HG03442 (cell line): ENCODE measurements at regions not wholly inside any gene's neighbourhood (a gene's known extent, or its start where the extent isn't known, plus 50 kb on each side); places are given as distances from the start of the nearest gene placed in this dataset.
"Not testable (repeated sequence)": the region's sequence is repeated elsewhere in the genome, so short reads cannot be mapped to it uniquely, and the experiment has no call there.

Experiments
- ATAC-seq: cut with Tn5 transposase; IDR thresholded peaks from one replicate; pipeline ENCODE4 v1.9.1; 2021; ENCODE audit warnings: mild to moderate bottlenecking, moderate library complexity; ENCODE audit not compliant: unreplicated experiment

DNA sequence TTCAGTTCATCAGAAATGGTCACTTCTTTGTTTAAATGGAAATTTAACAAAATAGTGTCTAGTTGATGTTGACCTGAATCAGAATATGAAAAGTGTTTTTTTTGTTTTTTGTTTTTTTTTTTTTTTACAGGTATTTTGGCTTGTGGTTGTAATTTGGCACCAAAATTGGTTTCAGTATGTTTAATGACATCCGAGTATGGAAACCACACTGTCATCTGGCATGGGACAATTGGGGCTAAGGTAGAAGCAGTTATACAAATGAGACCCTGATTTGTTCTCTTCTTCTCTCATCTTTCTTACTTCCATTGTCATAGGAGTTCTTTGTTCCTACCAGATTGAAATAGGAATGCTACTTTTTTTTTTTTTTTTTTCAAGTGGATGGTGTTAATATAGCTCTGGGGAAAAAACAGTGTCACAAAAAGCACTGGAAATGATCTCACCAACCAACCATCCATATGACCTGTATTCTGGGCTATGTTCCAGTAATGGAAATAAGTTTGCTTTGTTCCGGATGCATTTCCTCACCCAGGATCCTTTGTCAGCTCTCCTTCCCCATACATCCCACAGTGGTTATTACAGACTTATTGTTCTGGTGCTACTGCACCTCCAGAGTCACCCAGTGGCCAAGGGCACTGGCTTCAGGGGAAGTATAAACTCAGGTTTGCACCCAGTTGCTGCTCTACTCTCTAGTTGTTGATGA, 95.8 kb downstream of the ATXN3L start:
- ATAC-seq = no peak

DNA sequence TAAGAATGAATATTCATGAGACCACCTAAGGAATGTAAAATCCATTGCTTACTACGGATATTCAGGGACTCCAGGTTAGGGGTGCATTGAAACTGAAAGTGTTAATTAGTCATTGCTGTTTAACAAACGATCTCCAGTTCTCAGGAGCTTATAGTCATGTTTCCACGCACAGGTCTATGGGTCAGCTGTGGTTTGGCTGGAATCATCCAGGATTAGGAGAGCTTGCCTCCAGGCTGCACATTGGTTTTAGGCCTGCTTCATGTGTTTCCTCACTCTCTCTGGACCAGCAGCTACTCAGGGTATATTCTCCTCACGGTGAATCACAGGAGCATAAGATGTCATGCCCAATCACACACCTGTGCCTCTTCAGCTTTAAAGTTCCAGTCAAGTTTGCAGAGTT, 98.9 kb downstream of the ATXN3L start:
- no peak for ATAC-seq

DNA sequence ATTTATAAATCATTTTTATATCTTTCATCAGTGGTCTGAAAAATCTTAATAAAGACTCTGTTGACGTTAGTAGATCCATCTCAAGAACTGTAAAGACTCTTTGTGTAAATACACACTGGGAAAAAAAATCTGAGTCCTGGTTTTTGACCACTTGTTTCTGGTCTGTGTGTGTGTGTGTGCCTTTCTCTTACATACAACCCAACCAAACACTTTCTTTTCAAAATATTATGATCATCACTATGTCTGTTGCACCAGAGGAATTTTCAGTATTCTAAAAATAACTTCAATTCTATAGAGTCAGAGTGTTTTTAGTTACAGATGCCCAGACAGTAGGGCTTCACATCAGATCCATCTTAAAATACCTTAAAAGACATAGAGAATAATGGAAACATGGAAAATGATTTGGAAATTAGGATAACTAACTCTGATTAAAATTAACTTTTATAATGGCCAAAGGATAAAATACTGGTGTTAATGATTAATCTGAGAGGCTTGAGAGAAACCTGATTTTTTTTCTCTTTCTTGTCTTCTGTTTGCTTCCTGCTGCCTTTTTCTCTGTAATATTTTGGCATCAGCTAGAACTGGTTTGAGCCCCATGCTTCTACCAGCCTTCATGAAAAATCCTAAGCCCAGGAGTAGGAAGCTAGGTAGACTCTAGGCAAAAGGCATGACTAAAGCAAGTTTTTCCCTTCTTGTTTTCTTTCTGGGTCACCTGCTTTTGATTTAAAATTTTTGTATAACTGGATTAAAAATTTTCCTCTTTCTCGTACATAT, 99.7 kb downstream of the ATXN3L start:
- no peak for ATAC-seq

DNA sequence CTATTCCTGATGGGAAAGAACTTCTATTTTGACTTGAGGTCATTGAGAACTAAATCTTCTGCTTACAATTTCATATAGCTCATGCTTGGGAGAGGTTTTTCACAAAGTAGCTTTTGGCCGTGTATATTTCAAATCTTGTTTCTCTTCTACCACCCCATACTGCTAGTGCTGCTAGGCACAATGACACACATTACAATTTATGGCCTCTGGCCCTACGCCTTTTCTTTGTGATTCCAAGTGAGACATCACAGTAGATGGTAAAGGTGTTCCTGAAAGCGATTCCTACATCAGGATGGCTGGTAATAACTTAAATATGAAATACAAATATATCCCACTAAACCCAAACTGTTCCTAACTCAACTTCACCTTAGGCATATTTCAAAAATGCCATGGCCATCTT, 101.1 kb downstream of the ATXN3L start:
- ATAC-seq = no peak

DNA sequence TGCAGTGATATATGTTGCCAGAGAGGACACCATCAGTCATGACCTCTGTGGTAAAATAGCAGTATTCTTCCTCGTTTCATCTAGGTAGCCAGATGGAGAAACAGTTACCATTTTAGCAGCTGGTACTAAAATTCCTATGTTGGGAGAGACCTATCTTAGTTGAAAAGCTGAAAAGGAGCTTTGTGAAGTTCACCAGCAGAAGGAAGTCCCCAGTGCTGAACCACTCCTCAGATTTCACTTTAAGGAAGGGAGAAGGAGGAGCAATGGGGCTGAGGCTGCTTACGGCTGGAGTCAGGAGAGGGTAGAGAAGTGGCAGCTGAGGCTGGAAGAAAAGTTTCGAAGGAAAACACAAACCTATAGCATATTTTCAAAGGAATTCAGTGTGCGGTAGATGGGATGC, 103.7 kb downstream of the ATXN3L start:
- ATAC-seq = no peak

DNA sequence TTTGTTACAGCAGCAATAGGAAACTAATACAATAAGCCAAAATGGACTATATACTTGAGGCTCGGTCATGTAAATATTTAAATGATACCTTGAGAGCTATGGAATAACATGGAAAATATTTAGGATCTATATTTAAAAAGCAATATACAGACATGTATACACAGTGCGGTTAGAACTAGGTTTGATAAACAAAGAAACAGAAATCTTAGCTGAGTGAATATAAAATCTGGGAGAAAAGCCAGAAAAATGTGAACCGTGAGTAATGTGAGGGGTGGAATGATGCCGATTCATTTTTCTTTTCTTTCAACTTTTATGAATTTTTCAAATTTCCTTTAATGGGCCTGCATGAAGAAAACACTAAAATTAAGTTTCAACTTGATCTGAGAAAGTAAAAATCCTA, 104.1 kb downstream of the ATXN3L start:
- no peak for ATAC-seq

DNA sequence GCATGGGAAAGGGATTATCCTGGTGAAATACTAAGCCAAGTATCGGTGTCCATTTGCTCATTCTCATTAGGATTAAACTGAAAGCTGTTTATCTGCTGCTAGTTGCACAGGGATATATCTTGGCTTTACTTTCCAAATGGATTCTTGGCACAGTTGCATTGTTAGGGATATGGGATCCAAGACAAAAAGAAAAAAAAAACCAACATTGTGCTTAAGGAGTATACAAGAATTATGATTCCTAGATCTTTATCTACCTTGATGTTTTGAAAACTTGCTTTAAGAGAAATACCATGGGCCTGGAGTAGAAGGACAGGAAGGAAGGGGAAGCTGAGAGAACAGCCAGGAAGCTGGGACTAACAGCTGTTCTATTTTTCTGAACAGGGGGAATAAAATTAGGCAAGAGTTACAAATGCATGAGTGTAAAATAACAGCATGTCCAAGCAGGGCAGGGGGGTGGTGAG, 107.6 kb downstream of the ATXN3L start:
- no peak for ATAC-seq

DNA sequence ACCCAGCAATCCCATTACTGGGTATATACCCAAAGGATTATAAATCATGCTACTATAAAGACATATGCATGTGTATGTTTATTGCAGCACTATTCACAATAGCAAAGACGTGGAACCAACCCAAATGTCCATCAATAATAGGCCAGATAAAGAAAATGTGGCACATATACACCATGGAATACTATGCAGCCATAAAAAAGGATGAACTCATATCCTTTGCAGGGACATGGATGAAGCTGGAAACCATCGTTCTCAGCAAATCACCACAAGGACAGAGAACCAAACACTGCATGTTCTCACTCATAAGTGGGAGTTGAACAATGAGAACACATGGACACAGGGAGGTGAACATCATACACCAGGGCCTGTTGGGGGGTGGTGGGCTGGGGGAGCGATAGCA, 109.7 kb downstream of the ATXN3L start:
- not testable (repeated sequence) for ATAC-seq

DNA sequence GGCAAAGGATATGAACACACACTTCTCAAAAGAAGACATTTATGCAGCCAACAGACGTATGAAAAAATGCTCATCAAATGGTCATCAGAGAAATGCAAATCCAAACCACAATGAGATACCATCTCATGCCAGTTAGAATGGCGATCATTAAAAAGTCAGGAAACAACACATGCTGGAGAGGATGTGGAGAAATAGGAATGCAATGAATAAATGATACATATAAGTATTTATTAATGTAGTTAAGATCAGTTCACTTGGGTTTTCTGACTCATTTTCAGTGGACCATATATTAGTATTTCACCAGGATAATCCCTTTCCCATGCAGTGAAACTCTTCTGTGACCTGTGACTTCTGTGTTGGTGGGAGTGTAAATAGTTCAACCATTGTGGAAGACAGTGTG, 110.1 kb downstream of the ATXN3L start:
- ATAC-seq = not testable (repeated sequence)

DNA sequence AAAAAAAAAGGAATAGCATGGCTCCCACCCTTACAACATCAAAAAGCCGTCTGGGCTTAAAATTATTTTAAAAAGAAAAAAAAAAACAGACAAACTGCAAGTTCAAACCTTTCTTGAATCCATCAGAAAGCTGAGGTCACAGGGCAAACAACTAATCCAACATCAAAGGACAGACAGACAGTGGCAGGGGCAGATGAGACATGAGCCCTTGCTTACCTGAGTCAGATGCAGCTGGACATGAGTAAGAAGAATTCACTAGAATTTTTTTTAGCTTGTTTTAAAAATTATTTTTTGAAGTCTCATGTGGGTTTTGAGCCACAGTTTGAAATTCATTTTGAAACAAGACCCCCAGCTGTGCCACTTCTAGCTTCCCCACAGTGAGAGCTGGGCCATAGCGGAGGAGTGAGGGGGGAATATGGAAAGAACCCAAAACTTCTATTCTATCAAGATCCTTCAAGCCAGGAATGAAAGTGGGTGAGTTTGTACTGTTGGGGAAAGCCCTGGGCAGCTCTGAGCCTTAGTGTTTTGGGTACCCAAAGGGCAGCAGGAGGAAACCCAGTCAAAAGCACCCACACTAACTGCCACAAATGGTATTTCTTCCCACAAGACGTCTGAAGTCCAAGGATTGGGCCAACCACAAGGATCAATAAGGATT, 111.4 kb downstream of the ATXN3L start:
- ATAC-seq = no peak

DNA sequence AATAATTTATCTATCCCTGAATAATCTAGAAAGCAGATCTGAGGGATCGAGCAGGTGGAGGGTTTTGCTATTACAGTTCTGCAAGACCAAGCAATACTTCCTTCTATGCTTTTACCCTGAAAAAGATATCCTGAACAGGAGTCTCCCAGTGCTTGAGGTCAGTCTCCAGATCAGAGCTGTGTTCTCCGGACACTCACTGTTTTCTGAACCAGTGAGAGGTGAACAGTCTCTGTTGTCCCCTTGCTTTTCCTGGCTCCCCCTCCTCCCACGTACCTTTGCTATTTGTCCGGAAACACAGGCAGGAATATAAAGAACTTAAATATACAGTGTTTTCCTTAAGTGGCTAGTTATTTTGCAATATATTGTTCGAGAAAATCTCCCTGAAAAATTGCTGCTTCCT, 116.6 kb downstream of the ATXN3L start:
- no peak for ATAC-seq

DNA sequence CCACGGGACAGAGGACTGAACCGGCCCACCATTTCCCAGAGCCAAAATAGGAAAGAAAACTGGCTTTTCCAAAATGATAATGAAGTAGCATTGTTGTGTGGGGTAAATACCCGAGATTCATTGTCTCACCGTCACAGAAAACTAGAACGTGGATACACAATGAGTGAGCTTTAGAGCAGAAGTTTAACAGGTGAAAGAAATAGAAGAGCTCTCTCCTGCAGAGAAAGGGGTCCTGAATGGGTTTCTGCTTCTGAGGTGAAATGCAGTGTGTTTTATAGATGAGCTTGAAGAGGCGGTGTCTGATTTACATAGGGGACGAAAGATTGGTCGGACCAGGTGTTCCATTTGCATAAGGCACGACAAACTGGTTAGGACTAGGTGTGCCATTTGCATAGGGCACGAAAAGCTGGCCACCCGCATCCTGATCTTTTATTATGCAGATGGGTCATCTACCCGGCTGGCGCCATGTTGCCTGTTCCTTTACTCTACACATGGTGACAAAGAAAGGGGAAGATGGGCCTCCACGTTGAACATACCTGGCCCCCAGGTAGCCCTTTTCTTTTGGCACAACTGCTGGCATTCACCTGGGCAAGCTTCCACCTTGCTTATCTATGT, 118.1 kb downstream of the ATXN3L start:
- no peak for ATAC-seq

DNA sequence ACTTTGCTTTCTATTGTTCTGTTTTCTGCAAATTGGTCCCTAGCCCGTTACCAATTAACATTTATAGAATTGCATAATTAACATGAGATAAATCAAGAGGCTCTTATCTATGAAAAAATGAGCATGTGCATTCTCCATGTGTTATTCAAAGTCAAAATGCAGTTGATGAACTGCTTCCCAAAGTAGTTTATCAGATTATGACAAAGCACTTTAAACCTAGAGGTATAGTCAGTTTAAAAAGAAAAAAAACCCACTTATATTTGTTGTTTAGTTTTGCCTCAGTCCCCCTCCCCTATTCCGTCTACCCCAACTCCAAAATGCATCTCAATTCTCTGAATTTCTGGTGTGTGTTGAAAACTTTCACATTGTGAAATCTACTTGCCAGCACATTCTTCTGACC, 119.5 kb downstream of the ATXN3L start:
- no peak for ATAC-seq

DNA sequence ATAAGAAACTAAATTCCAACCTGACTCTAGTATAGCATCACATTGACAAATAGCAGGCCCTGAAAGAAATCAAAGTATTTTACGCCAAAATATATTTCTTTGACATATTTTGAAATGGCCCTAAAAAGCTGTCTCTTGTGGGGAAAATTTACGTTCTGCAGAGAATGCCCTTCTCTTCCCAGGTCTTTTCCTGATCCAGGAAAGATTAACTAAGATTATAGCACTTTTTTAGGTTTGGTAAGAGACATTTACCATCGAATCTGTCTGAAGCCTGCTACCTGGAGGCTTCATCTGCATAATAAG, 121.1 kb downstream of the ATXN3L start:
- ATAC-seq = no peak

DNA sequence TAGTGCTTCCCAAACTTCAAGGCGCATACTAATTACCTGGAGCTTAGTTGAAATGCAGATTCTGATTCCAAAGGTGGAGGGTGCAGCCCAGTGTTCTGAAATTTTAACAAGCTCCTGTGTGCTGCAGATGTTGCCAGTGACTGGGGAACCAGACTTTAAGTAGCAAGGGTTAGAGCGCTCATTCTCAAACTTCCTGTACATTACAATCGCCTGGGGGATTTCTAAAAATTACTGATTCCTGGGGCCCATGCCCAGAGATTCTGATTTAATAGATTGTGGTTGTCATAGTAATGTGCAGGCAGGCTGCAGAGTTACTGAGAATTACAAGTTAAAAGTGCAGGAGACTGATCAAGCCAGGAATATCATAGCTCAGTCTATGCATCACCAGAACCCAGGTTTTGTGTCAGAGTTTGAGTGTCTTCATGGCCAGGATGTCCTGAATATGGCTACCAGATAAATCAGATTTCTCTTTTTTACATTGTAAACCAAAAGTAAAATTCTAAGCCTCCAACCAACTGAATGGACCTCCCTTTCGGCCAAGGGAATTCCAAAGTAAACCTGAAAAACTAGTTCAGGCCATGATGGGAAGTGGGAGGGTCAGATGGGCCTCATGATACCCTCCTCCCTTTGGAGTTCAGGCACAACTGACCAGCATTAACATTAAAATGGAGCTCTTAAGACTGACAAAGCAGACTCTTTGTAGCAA, 121.6 kb downstream of the ATXN3L start:
- ATAC-seq = no peak

DNA sequence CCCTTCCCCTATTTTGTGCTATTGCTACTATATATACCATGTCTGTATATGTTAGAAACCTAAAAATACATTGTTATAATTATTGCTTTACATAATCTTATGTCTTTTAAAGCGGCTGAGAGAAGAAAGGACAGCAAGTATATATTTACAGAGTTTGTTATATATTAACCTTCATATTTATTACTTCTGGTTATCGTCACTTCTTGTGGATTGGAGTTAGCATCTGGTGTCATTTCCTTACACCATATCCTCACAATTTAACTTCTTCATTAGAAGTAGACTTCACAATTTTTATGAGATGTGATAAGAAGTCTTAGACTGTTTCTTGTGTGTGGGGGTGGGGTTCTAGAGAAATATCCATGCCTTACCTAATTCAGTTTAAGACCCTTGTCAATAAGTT, 123.1 kb downstream of the ATXN3L start:
- no peak for ATAC-seq

DNA sequence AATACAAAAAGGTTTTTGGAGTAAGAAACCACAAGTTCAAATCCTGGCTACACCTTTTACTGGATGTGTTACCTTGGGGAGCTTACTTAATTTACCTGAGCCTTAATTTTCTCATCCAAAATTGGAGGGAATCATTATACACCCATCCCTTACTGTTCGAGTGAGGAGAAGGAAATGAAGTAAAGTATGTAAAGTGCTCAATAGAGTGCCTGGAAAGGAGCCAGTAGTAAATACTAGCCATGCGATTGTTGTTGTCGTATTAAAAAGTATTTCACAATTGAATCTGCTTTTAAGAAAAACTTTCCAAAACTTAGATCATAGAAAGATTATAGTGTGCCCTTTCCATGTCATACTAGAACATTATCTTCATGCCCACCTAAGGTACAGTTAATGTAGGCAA, 124.5 kb downstream of the ATXN3L start:
- no peak for ATAC-seq

DNA sequence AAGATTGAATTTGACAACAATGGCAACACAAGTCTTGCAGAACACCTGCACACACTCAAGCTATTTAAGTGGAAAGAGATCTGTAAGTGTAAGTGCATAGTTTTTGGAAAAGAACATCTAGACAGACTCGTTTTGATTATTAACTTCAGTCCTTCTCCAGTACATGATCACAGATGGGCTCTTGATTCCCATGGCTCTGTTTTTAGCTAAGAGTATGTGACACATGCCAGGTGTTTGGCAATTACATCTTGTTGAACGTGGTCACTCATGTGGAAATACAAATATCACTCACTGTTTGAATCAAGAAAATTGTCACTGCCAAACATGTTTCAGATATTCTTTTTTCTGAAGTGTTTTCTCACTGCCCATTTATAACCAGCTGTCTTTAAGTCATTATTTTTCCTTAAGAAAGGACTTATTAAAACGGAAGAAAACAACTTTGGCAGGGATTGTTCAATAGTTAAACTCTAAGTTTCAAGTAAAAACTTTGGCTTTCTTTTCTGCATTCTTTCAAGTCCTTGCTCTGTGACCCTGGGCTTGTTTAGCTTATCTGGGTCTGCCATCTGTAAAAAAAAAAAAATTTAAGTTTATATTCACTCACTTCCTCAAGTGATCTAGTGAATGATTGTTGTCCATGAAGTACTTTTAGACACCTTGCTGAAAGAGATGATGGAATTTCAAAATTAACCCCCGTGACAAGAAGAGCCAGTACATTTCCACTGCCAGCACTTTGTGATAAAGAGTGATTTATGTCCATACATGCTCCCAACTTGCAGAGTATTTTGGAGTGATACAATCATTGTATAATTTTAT, 125.4 kb downstream of the ATXN3L start:
- ATAC-seq = no peak

DNA sequence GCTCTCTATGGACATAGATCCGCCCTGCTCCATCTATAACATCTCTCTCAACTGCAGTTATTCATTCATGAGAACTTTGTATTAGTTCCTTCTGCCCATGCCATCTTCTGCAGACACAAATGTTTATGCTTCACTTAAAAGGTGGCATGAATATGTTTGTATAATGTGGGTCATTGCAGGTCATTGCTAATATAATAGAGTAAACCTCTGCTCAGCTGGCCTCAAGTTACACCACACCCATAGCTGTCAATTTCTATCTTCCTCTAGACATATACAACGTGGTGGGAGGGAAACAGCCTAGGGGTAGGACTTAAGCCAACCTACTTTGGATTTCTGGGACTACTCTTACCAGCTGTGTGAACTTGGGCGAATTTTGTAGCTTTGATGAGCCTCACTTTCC, 129.8 kb downstream of the ATXN3L start:
- no peak for ATAC-seq

DNA sequence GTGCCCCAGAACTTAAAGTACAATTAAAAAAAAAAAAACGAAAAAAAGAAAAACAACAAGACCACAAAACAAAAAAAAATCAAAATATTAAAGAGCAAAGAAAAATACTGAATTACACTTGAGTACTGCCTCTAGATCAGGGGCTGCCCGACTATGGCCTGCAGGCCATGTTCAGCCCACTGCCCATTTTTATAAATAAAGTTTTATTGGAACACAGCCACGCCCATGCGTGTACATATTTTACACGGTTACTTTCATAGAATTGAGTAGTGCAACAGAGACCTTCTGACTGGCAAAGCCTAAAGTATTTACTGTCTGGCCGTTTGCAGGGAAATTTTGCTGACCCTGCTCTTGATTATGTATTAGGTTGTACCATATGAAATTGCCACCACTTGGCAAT, 130.5 kb downstream of the ATXN3L start:
- no peak for ATAC-seq
